B cell (primary cell): ENCODE measurements at regions not wholly inside any gene's neighbourhood (a gene's known extent, or its start where the extent isn't known, plus 50 kb on each side); places are given as distances from the start of the nearest gene placed in this dataset.

Experiments
- ATAC-seq: fragments of 200-7000 bp; cut with Tn5 transposase; one replicate; pipeline ENCODE4 v1.10.0; 2021; ENCODE audit warnings: low read depth, mild to moderate bottlenecking, moderate number of reproducible peaks, moderate library complexity
- CTCF ChIA-PET: fragments of 350-600 bp; sonication (Branson Sonifier 250); formaldehyde crosslinking; loops from one replicate; lab custom pipeline; 2021; ENCODE audit warnings: antibody characterized with exemption, inconsistent platforms; lab: Charles Lee
- POLR2A ChIA-PET: fragments of 350-600 bp; sonication (Branson Sonifier 250); formaldehyde crosslinking; loops from one replicate; lab custom pipeline; 2021; ENCODE audit warnings: antibody characterized with exemption; lab: Charles Lee
- DNase-seq: peaks from one replicate; pipeline ENCODE4 v3.0.0; 2013
- H2AFZ ChIP-seq: 2 replicates; pipeline ENCODE4 v1.6.1; 2012; ENCODE audit warnings: mild to moderate bottlenecking, low read depth, low read length; ENCODE audit not compliant: insufficient read depth, poor library complexity, severe bottlenecking
- H3K27ac ChIP-seq, 2 donors: 1 replicate in 1 of 2; 2 replicates in 1 of 2; pipeline ENCODE4 v1.5.1; 2012 to 2013; ENCODE audit warnings: low read length in 2 of 2, mild to moderate bottlenecking in 2 of 2, moderate library complexity in 1 of 2
- H3K27me3 ChIP-seq, 4 experiments: fragments of 200-600 bp in 1 of 4; sonication (generic) in 1 of 4; replicated peaks in 1 of 4; 1 replicate in 2 of 4; 2 replicates in 2 of 4; pipeline versions ENCODE4 v1.6.1 to v1.7.0; 2013 to 2016; ENCODE audit warnings: low read length in 3 of 4, mild to moderate bottlenecking in 2 of 4, mixed read lengths in 1 of 4, moderate library complexity in 1 of 4; ENCODE audit not compliant: insufficient read depth in 4 of 4, control insufficient read depth in 3 of 4; ENCODE audit errors: control extremely low read depth in 1 of 4
- H3K36me3 ChIP-seq, 2 experiments: replicated peaks in 1 of 2; 1 replicate in 1 of 2; 2 replicates in 1 of 2; pipeline versions ENCODE4 v1.6.1 to v1.7.1; 2013; ENCODE audit warnings: low read length in 1 of 2; ENCODE audit not compliant: insufficient read depth in 2 of 2, control insufficient read depth in 1 of 2; ENCODE audit errors: control extremely low read depth in 1 of 2, extremely low read depth in 1 of 2
- H3K4me1 ChIP-seq, 2 donors: fragments of 200-600 bp in 1 of 2; sonication (generic) in 1 of 2; 1 replicate in 1 of 2; 2 replicates in 1 of 2; pipeline versions ENCODE4 v1.5.1 to v1.6.1; 2013 to 2017; ENCODE audit warnings: low read length in 2 of 2; ENCODE audit not compliant: control insufficient read depth in 2 of 2, insufficient read depth in 2 of 2
- H3K4me2 ChIP-seq: replicated peaks from 2 replicates; pipeline ENCODE3; 2012; ENCODE audit warnings: mild to moderate bottlenecking, low read depth, low read length; ENCODE audit not compliant: poor library complexity, severe bottlenecking
- H3K4me3 ChIP-seq, 5 experiments: fragments of 200-600 bp in 1 of 5; sonication (generic) in 1 of 5; 1 replicate in 3 of 5; 2 replicates in 2 of 5; pipeline versions ENCODE4 v1.5.1 to v1.7.0; 2011 to 2016; ENCODE audit warnings: low read length in 4 of 5, mild to moderate bottlenecking in 4 of 5, low read depth in 2 of 5, control low read depth in 1 of 5, moderate library complexity in 1 of 5; ENCODE audit not compliant: insufficient read depth in 1 of 5; ENCODE audit errors: control extremely low read depth in 1 of 5, extremely low read depth in 1 of 5
- H3K79me2 ChIP-seq: fragments of 200-600 bp; sonication (generic); one replicate; pipeline ENCODE4 v1.6.0; 2016; ENCODE audit warnings: low read length; ENCODE audit not compliant: control insufficient read depth, insufficient read depth
- H3K9ac ChIP-seq: fragments of 200-600 bp; sonication (generic); 2 replicates; pipeline ENCODE4 v1.6.1; 2017; ENCODE audit warnings: mild to moderate bottlenecking, low read length, moderate library complexity
- H3K9me3 ChIP-seq, 3 donors: one replicate each; pipeline versions ENCODE4 v1.6.1 to v1.7.1; 2013; ENCODE audit warnings: low read length in 2 of 3; ENCODE audit not compliant: control insufficient read depth in 2 of 3, insufficient read depth in 1 of 3; ENCODE audit errors: control extremely low read depth in 1 of 3
- H4K20me1 ChIP-seq: 2 replicates; pipeline ENCODE4 v1.6.0; 2012; ENCODE audit warnings: mild to moderate bottlenecking, low read length; ENCODE audit not compliant: insufficient read depth, control insufficient read depth, poor library complexity, severe bottlenecking
- H3K27ac Mint-ChIP-seq: one replicate; pipeline ENCODE4 v1.8.0; 2021; ENCODE audit warnings: mixed read lengths
- H3K27me3 Mint-ChIP-seq: one replicate; pipeline ENCODE4 v1.8.0; 2021; ENCODE audit warnings: mixed read lengths
- H3K4me1 Mint-ChIP-seq: one replicate; pipeline ENCODE4 v1.8.0; 2021; ENCODE audit warnings: mixed read lengths
- H3K4me3 Mint-ChIP-seq: one replicate; pipeline ENCODE4 v1.8.0; 2021; ENCODE audit warnings: mixed read lengths
- H3K9me3 Mint-ChIP-seq: one replicate; pipeline ENCODE4 v1.8.0; 2022; ENCODE audit warnings: mixed read lengths; ENCODE audit not compliant: insufficient read depth
- CTCF ChIP-seq: fragments of 200-600 bp; IDR thresholded peaks from one replicate; pipeline ENCODE4 v1.8.0; 2022; ENCODE audit warnings: antibody characterized with exemption, mild to moderate bottlenecking
- EZH2 ChIP-seq: IDR thresholded peaks from 2 replicates; pipeline ENCODE4 v1.6.1; 2012; ENCODE audit warnings: borderline replicate concordance, low read depth, mild to moderate bottlenecking, moderate library complexity, low read length; ENCODE audit not compliant: insufficient read depth, poor library complexity, severe bottlenecking
- WGBS: methylation state at CpG from one replicate; pipeline ENCODE4 v1.1.5; 2013; ENCODE audit warnings: missing lambda C conversion rate; ENCODE audit not compliant: insufficient coverage; 5-methylcytosine and 5-hydroxymethylcytosine counted together
- intact Hi-C: fragments of 100-400 bp; cut with micrococcal nuclease; formaldehyde crosslinking; loops from one replicate; pipeline ENCODE4 v1.10.0; 2022

DNA sequence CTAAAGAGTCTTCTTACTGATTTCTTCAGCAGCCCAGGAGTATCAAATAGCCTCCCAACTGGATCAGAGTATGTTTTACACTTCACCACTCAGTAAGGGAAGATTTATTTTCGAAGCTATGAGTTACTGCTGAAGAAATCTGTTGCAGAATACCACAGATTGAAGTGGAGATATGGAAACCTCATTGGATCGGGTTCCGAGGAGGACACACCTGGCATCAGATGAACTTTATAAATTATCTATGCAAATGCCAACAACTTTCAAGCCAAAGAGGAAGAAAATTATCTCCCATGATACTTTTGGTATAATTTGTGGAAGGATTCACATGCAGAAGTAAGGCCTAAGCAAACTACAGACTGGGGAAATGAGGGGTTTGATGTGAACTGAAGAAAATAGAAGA lies 515.9 kb upstream of the NDST4 start:
- CTCF ChIA-PET, result no interaction called here
- no peak overlapping the region for H3K9ac ChIP-seq
- POLR2A ChIA-PET, result no interaction called here

DNA sequence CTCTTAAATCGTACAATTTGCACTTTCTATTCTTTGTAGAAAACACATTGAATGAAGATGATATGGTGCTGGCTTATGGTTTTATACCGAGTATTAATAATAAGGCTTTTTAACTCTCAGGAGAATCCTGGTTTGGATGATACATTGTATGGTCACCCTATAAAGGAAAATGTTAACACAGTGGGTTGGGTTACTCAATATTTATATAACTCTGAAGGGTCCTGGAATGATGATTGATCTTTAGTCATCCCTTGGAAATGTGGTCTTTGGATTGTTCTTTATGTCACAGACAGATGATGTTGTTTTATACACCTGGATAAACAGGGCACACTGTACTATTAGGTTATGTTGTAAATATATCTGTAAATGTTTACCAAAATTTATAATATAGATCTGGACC lies 496.2 kb upstream of the NDST4 start:
- Mint-ChIP-seq H3K4me1 (no peaks in the 10 kb centered on the region), H3K27me3 (no peaks in the 10 kb centered on the region), H3K4me3 (no peak overlapping the region), H3K27ac (no peak overlapping the region), H3K9me3 (no peaks in the 10 kb centered on the region)
- Histone ChIP-seq H3K9me3 (no peaks in the 10 kb centered on the region), H4K20me1 (no peaks in the 10 kb centered on the region), H3K27me3 (no peaks in the 10 kb centered on the region), H3K79me2 (no peaks in the 10 kb centered on the region), H2AFZ (no peak overlapping the region), H3K4me2 (no peak overlapping the region), H3K36me3 (no peaks in the 10 kb centered on the region), H3K27ac (no peak overlapping the region), H3K4me3 (no peak overlapping the region), H3K9ac (no peak overlapping the region), H3K4me1 (no peaks in the 10 kb centered on the region)
- ATAC-seq, result no peak
- ChIA-PET CTCF (no interaction called here), POLR2A (no interaction called here)
- TF ChIP-seq EZH2, result no peak
- TF ChIP-seq CTCF, result no peak
- DNase-seq, result no peak
- no CpG with 5 or more reads among the region's 2 CpGs for WGBS
- intact Hi-C loops, result no loop called here

More for the DNA sequence above, 515.9 kb upstream of the NDST4 start:
- no peak overlapping the region for H3K27ac Mint-ChIP-seq
- intact Hi-C loops, result no loop called here
- DNase-seq (no peak), ATAC-seq (no peak)
- H4K20me1 ChIP-seq, result no peaks in the 10 kb centered on the region
- no peak for TF ChIP-seq CTCF
- TF ChIP-seq EZH2, result no peak
- H3K4me2 ChIP-seq, result no peak overlapping the region
- H3K27me3 ChIP-seq, result no peaks in the 10 kb centered on the region
- no CpG with 5 or more reads among the region's 3 CpGs for WGBS
- no peaks in the 10 kb centered on the region for H3K79me2 ChIP-seq
- H3K4me3 ChIP-seq, result no peak overlapping the region
- H3K27ac ChIP-seq, result no peak overlapping the region
- H3K4me1 Mint-ChIP-seq, result no peaks in the 10 kb centered on the region
- no peaks in the 10 kb centered on the region for H3K4me1 ChIP-seq
- no peaks in the 10 kb centered on the region for H3K36me3 ChIP-seq
- no peaks in the 10 kb centered on the region for H3K27me3 Mint-ChIP-seq
- no peak overlapping the region for H2AFZ ChIP-seq
- H3K4me3 Mint-ChIP-seq, result no peak overlapping the region
- H3K9me3 Mint-ChIP-seq, result peaks cover 4% of the 10 kb centered on the region
- H3K9me3 ChIP-seq, result no peaks in the 10 kb centered on the region
